ENCODE measurements at regions not wholly inside any gene's neighbourhood (a gene's known extent, or its start where the extent isn't known, plus 50 kb on each side); places are given as distances from the start of the nearest gene placed in this dataset.

DNA sequence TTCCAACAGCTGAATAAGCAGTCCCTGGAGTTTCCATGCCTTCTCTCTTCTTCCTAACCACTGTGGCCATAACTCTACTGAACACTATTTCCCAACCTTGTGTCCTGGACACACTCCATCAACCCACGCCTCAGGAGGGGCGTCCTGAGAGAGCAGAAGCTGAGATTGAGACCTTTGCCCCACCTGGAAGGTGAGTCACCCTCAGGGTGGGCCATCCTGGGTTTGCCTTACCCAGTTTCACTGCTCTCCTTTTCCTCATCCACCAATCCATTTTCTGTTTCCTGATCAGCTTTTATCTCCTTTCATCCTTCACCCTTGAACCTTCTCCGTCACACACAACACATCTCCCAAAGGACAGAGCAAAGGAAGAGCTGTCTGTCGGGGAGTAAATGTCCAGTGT lies 91.4 kb downstream of the TMEM130 start:
- TF ChIP-seq, protein P1, sequence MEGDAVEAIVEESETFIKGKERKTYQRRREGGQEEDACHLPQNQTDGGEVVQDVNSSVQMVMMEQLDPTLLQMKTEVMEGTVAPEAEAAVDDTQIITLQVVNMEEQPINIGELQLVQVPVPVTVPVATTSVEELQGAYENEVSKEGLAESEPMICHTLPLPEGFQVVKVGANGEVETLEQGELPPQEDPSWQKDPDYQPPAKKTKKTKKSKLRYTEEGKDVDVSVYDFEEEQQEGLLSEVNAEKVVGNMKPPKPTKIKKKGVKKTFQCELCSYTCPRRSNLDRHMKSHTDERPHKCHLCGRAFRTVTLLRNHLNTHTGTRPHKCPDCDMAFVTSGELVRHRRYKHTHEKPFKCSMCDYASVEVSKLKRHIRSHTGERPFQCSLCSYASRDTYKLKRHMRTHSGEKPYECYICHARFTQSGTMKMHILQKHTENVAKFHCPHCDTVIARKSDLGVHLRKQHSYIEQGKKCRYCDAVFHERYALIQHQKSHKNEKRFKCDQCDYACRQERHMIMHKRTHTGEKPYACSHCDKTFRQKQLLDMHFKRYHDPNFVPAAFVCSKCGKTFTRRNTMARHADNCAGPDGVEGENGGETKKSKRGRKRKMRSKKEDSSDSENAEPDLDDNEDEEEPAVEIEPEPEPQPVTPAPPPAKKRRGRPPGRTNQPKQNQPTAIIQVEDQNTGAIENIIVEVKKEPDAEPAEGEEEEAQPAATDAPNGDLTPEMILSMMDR (IDR thresholded peaks at IDR 0.05): no peak
- TF ChIP-seq POLR2AphosphoS5 (IDR thresholded peaks at IDR 0.05): no peak
- TF ChIP-seq POLR2A (IDR thresholded peaks at IDR 0.05): no peak

Data from suprapubic skin (tissue), 4 donors.